NCI-H82 treated with DMSO at 0.1 percent for 48 hours (cell line): ENCODE measurements at regions not wholly inside any gene's neighbourhood (a gene's known extent, or its start where the extent isn't known, plus 50 kb on each side); places are given as distances from the start of the nearest gene placed in this dataset.
"Not testable (repeated sequence)": the region's sequence is repeated elsewhere in the genome, so short reads cannot be mapped to it uniquely, and the experiment has no call there.

ENCODE experiments used
- DNase-seq: peaks from one replicate; lab custom pipeline; 2025; ENCODE audit not compliant: unreplicated experiment; lab: John Stamatoyannopoulos, UW

DNA sequence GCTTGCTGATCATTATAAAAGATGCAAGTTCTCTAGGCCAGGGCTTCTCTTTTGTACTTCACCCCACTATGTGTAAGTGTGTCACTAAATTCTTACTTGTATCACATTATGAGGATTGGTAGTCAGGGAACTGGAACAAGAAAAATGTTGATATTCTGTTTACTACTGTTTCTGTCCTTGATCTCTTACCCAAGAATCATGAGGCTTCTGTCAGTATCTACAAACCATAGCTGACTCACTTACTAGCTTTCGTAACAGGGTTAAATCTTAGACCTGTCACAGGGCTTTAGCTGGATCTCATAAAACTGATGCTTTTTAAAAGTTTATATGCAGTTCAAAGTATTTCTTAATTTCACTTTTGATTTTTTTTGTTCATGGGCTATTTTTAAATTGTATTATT lies 681.2 kb downstream of the PLPP3 start:
- no peak for DNase-seq

DNA sequence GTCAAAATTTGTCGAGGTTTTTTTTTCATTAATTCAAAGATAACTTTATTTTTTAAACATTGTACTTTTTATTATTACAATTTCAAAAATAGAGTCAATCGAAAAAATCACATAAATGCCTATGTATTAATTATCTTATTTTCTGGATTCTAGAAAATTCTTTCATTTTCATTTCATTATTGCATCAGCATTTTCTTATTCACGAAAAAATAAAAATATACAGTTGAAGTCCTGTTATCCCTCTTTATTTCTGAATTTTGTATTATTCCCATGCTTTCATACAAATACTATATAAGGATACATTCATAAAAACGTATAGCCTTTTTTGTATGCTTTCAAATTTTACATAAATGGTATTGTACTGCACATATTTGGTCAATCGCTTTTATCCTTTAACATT lies 681.0 kb upstream of the USP24 start:
- DNase-seq = no peak

DNA sequence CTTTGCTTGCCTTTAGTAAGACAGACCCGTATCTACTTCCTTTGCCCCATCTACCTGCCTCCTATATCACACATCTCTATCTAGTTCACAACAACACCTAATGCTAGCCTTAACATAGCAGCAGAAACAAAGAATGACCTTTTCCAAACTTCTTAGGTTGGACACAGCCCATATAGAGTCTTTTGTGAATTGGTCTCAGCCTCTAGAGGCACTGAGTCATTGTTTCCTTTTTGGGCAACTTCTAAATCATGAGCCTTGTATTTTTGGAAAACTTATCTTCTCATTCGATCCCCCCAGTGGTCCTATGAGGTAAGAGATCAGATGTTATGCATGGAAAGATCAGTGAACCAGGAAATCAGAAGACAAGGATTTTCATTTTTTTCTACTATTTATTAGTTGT lies 679.4 kb upstream of the USP24 start:
- DNase-seq = no peak

DNA sequence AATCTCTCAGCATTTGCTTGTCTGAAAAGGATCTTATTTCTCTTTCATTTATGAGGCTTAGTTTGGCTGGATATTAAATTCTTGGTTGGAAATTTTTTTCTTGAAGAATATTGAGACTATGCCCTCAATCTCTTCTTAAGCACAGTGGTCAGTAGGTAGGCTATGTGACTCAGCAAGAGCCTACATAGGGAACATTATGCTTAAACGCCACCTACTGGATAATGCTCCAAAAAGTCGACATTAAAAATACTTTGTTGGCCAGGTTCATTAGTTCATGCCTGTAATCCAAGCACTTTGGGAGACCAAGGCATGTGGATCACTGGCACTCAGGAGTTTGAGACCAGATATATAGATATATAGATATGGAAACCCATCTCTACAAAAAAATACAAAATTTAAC lies 678.0 kb upstream of the USP24 start:
- DNase-seq = peak; percentile 28

DNA sequence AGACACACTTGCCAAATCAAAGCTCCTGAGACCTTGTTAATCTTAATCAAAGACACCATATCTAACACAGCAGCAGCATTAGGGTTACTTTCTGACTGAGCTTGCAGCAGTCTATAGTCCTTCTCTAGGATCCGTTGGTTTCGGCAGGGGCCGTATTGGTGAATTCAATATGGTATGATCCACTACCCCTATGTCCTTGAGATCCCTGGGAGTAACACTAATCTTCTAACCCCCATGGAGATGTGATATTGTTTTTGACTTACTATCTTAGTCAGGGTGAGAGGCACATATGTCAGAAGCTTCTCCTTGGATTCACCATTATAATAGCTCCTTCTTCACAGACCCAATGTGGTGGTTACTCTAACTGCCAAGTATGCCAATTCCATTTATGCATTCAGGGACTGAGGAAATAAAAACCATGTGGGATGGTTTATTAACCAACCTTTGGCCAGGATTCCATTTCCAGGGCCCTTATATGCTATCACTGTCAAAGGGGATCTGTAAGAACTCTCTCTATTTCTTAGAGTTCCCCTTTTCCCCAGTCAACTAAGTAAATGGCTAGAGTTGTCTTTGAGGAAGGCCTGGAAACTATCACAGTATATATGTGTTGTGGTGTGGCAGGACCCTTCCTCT lies 673.6 kb upstream of the USP24 start:
- no peak for DNase-seq

DNA sequence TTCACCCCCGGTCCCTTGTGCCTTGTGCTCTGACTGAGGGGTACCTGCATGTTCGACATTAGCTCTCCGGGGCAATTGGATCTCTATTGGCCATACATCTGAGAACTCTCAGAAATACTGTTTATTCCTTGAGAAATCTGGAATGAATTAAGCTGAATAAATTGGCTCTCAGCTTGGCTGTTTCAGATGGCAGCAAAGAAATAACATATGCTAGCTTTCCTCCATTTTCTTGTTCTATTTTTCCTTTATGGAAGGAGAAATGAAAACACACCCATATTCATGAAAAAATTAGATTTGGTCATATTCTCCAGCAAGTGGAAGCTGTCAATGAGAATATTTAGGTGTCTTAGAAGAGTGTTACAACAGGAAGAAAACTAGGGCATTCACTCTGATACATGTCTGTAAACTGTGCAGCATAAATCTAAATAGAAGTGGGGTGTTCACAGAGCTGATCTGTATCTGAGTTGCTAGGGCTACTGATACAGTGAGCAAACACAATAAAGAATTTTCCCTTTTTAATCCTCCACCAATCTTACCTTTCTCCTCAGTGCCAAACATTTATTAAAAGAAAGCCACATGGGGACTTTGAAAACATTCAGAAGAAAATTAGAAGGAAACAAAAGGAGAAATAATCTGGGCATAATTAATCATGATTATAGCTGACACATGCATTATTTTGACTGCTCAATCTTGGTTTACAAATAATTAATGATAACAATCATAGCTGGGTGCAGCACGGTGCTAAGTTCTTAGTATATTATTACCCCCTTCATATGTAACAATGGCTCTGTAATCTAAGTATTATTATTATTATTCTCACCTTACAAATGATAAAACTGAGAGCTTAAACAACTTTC lies 671.9 kb upstream of the USP24 start:
- no peak for DNase-seq

DNA sequence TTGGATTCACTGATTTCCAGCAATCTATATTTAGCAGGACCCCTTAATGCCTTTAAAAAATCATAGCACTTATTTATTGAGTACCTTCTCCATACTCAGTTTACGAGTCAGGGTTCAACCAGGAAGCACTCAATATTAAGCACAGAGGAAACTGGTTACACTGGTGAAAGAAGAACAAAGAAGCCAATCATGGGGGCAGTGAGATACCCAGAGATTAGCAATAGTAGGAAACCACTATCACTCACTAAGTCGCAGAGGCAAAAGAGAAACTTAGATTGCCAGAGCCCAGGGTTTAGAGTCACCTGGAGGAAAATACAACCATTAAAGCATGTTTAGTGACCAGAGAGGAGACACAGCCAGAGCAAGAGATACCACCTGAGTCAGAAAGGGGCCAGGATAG lies 670.5 kb upstream of the USP24 start:
- no peak for DNase-seq

DNA sequence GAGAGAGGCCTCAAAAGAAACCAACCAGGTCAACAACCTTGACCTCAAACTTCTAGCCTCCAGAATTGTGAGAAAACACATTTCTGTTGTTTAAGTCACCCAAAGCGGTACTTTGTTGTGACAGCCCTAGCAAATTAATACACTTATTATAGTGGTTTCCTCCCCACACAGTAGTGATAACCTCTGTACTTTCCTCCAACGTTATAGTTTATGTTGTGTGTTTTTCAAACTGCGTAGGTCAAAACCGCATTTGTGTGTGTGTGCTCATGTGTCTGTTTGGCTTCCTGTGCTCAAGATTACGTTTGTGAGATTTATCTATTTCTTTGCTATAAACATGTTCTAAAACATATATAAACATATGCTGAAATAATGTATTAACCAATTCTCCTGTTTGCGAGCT lies 667.8 kb upstream of the USP24 start:
- no peak for DNase-seq

DNA sequence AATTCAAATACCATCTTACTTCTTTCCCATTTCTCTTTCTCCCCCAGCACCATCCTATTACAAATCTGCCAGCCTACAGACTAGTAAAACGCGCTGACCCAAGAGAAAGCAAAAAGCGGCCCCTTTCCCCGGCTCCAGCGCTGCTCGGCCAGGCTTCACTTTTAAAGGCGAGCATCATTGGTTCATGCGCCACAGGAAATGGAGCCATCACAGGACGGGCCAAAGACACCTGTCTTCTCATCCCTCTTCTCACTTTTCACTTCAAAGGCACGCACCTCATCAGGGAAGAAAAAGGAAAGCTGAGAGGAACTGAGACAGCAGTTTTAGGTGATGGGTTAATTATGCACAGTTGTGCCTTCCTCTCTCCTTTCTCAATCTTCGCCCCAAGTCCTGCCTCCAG lies 664.2 kb upstream of the USP24 start:
- no peak for DNase-seq

DNA sequence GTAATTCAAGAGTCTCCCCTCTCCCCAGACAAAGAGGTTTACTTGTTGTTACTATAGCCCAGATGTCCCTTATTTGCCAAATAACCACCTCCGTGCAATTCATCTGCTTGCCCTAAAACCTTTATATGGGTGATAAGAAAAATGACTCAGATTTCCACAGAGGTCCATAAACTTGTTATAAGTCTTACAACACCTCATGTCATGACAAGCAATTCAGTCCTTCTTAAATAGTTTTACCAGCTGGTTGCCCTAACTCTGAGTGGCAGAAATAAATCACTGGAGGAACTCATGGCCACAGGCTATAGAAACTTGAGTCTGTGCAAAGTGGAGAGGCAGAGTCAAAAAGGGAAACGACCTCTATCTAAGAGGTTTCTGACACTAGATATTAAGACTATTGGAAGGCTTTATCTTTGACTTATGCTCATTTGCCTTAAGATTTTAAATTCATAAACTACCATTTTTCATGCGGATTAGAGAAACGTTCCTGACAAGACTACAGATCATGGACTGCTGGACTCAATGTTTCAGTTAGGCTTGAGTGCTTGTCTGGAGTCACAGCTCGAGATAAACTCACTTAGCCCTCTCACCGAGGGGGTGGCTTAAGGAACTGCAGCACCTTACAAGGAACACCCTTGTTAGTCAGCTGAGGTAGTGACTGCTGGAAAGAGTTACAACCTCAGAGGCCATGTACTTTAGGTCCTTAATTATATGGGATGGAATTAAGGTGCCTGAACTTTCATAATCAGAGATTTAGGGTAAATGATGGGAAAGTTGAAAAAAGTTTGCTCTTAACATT lies 662.5 kb upstream of the USP24 start:
- no peak for DNase-seq

DNA sequence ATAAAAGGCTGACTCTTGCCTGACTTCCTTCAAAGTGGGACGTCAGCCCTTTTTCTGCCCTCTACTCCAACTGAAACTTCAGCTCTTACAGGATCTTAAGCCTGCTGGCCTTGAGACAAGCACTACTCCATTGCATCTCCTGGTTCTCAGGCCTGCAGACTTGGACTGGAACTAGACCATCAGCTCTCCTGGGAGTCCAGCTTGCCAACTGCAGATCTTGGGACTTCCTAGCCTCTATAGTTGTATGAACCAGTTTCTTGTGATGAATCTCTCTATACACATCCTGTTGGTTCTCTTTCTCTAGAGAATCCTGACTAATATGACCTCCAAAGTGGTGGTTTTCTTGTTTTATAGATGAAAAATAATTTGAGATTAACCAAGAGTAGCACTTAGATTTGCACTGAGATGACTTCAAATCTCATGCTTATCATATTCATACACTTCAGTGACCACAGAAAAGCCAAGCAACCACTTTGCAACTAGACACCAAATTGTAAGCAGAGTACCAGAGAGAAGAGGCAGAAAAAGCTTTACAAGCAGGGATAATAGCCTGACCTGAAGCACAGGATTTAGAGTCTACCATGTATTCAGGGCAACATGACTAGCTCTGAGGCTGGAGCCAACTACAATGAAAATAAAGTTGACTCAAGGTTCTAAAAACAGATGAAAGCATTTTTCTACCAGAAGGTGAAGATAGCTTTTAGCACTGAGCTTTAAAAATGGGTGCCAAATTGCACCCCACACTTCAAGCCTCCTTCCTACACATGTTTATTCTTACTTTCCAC lies 661.3 kb upstream of the USP24 start:
- no peak for DNase-seq

DNA sequence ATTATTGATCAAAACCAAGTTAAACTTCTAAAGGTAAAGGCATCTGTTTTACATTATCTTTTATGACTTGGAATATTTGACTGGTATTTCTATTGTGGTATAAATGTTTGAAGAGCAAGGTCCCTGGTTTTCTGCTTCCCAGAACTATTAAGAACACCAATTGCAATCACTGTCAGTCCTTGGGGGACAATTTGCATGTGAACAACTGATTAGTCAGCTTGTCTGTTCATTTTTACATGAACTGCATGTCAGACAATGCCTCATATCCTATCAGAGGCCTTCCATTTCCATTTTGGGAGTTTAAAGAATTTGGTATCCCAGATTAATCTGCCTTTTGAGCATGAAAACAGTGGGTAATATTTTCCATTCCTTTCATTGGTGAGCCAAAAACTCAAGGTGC lies 654.9 kb upstream of the USP24 start:
- no peak for DNase-seq

DNA sequence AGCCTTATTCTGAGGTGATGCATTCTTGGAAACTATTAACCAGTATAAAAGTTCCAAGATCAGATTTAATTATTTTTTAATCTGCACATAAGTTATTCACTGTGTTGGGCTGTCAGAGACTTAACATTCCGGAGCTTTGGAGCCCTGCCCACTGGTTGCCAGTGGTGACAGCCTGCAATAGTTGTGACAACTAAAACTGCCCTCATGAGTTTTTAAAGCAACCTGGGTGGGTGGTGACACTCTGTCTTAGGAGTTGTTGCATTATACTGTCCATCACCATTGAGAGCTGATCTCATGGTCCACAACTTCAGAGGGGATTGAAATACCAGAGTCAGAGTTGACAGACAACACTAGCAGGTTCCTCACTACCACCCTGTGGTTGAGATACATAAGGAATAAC lies 653.9 kb upstream of the USP24 start:
- DNase-seq = no peak

DNA sequence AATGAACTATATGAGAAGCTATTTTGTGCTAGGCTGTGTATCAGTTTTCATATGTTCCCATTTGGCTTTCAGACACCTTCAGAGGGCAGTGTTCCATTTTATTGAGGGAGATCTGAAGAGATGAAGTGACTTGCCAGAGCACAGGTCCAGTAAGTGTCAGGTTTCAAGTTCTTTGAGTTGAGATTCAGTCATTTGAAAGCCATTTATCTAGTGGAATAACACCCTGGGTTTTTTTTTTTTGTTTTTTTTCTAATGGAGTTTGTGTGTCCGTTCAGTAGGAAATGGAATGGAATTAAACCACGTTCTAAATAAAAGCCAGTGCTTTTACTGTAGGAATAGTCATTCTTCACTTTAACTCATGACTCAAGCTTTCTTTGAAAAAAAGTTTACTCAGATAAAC lies 652.9 kb upstream of the USP24 start:
- DNase-seq = no peak

DNA sequence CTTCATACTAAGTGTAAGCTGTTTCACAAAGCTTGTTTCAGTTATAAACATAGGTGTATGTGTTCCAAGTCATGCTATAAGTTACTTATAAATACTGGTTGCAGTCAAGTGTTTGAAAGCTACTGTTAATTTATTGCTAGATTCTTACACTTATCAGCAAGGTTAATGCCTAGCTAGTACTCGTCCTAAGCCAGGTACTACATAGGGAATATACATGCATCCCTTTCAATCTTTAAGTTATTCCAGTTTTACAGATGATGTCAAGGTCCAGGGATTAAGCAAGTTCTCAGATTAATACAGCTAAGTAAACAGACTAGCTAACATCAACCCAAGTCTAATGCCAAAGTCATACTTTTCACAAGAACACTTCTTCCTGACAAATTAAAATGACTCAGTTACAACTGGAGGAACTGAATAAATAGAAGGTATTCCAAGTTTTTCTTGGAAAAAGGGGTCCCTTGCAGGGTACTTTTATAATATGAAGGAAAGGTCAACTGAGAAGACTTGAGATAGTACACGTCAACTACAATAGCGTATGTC lies 652.2 kb upstream of the USP24 start:
- DNase-seq = no peak

DNA sequence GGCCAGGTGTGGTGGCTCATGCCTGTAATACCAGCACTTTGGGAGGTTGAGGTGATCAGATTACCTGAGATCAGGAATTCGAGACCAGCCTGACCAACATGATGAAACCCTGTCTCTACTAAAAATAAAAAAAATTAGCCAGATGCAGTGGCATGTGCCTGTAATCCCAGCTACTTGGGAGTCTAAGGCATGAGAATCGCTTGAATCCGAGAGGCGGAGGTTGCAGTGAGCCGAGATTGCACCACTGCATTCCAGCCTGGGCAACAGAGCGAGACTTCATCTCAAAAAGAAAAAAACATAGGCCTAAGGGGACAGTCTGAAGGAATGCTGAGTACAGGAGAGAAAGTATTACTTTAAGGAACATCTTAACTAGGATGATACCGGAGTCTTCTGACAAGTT lies 650.6 kb upstream of the USP24 start:
- not testable (repeated sequence) for DNase-seq

DNA sequence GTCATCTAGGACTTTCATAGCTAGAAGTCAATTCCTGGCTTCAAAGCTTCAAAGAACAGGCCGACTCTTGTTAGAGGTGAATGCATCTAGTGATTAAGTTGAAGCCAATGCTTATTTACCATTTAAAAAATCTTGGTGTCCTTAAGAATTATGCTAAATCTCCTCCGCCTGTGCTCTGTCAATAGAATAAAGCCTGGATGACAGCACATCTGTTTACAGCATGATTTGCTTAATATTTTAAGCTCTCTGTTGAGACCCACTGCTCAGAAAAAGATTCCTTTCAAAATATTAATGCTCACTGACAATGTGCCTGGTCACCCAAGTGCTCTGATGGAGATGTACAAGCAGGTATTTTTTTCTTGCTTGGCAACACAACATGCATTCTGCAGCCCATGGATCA lies 649.1 kb upstream of the USP24 start:
- DNase-seq = no peak

DNA sequence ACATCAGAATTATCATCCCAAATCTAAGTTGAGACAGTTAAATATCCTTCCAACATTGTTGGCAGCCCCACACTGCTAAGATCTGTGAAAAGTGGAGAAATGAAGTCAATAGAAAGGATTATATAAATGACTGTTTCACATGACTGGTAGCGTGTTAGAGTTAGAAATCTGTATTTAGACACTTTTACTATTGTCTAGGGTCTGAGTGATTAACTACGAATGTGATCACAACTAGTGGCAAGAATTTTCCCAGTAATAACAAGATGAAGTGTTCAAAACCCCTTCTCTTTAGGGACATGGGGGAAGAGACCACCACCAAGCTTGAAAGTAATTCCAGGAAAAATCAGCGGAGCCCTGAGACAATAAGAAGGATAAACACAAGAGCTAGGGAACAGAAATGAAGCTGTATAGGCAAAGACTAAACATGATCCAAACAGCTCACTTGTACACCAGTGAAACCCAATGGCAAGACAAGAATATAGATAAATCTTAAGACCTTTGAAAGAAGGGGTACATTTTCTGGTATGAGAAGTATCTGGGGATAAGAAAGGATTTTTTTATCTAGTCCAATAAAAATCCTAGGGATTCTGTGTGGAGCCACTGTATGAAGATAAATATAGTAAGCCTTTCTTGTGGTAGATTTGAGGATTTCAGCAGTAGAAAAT lies 646.6 kb upstream of the USP24 start:
- DNase-seq = no peak

DNA sequence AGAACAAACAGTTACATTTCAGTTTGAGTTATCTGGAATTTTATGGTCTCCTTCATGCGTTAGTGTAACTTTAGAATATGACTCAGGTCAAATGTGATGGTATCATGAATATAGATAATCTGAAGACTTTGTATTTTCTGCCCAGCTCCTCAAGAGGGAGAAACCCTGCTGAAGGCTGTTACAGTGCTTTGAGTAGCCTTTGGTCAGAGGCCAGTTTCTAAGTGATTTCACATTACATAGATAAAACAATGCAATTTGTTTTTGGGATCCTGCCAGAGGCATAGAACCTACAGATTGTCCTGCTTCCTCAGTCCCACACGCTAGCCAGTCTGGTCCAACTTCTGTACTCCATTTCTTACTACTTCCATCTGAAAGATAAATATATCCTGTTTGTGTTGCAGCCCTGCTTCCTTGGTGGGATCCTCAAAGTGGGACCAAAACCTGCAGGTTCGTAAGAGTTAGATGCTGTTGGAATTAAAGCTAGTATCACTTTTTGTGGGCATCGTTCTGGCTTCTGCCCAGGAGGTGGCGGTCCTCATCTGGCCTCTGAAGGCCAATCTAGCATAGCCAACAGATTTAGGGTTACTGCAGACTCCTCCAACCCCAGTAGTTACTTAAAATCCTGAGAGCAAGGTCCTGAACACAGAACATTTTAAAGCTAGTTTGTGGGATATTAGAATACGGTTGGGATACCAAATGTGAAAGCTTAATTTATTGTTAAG lies 645.8 kb upstream of the USP24 start:
- no peak for DNase-seq

DNA sequence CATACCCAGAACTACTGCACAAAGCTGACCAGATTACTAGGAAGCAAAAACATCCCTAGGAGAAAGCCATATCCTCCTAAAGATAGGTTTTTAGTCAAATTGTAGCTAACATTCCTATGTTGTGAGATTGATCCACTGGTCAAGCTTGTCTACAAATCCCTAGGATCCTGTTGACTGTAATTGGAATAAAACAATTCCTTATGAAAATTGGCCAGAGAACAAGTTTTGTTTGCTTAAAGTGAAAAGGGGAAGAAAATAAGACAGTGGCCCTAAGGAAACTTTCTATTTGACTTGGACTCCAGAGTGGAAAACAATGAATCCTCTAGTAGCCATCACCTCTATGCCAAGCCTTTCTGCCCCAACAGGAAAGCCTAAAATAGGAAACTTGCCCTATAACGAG lies 645.2 kb upstream of the USP24 start:
- no peak for DNase-seq
